KMS-11 (cell line): ENCODE measurements at regions not wholly inside any gene's neighbourhood (a gene's known extent, or its start where the extent isn't known, plus 50 kb on each side); places are given as distances from the start of the nearest gene placed in this dataset.

Experiments used
- H2AFZ ChIP-seq: fragments of 200-600 bp; sonication (generic); 2 replicates; pipeline ENCODE4 v1.6.1; 2016; ENCODE audit warnings: antibody characterized with exemption, mixed run types, low read depth
- H3K27ac ChIP-seq: fragments of 200-600 bp; sonication (generic); 2 replicates; pipeline ENCODE4 v1.6.1; 2016; ENCODE audit warnings: mild to moderate bottlenecking, mixed run types
- H3K27me3 ChIP-seq: fragments of 200-600 bp; sonication (generic); 2 replicates; pipeline ENCODE4 v1.6.1; 2017; ENCODE audit warnings: mild to moderate bottlenecking, low read depth, mixed run types, moderate library complexity; ENCODE audit not compliant: insufficient read depth
- H3K36me3 ChIP-seq: fragments of 200-600 bp; sonication (generic); 2 replicates; pipeline ENCODE4 v1.6.1; 2017; ENCODE audit warnings: mild to moderate bottlenecking, mixed run types; ENCODE audit not compliant: insufficient read depth
- H3K4me1 ChIP-seq: fragments of 200-600 bp; sonication (generic); 2 replicates; pipeline ENCODE4 v1.6.1; 2016; ENCODE audit warnings: mild to moderate bottlenecking, low read depth, mixed run types; ENCODE audit not compliant: poor library complexity, severe bottlenecking
- H3K4me2 ChIP-seq: fragments of 200-600 bp; sonication (generic); 2 replicates; pipeline ENCODE4 v1.7.0; 2016; ENCODE audit warnings: mild to moderate bottlenecking, mixed run types
- H3K4me3 ChIP-seq: fragments of 200-600 bp; sonication (generic); IDR thresholded peaks from 2 replicates; pipeline ENCODE4 v1.6.1; 2017; ENCODE audit warnings: low read depth, low read length, mixed read lengths; ENCODE audit not compliant: insufficient read depth
- H3K79me2 ChIP-seq: fragments of 200-600 bp; sonication (generic); 2 replicates; pipeline ENCODE4 v1.6.1; 2016; ENCODE audit warnings: low read depth, mixed run types; ENCODE audit not compliant: insufficient read depth
- H3K9ac ChIP-seq: fragments of 200-600 bp; sonication (generic); 2 replicates; pipeline ENCODE4 v1.6.1; 2016; ENCODE audit warnings: mild to moderate bottlenecking, mixed run types
- H4K20me1 ChIP-seq: fragments of 200-600 bp; sonication (generic); 2 replicates; pipeline ENCODE4 v1.6.1; 2016; ENCODE audit warnings: mild to moderate bottlenecking, mixed run types; ENCODE audit not compliant: insufficient read depth
- CTCF ChIP-seq: fragments of 200-600 bp; sonication (generic); conservative IDR thresholded peaks from 2 replicates; pipeline ENCODE4 v1.6.1; 2017; ENCODE audit warnings: low read depth, mild to moderate bottlenecking, antibody characterized with exemption, low read length, moderate library complexity, mixed read lengths

DNA sequence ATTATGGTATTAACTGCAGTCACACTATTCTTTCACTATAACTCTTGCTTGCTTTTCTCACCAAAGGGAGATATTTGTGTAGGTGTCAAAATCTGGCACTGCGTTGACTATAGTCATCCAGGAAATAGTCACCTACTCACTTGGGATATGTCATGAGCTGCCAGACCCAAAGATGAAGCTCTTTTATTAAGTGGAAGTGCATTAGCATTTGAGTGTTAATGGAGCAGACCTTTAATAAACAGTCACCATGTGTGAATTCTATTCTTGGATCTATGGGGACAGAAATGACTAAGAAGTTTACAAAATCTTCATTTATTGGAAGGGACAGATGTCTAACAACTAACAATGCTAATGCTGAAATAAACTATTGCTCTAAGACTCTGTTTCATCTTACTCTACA is 130.1 kb upstream of the NEDD9 start:
- no peak for TF ChIP-seq CTCF
- H3K4me2 ChIP-seq: no peak overlapping the region
- no peaks in the 10 kb centered on the region for H3K27me3 ChIP-seq

GRCh38 chr6:11358904-11359830 is 126.7 kb upstream of the NEDD9 start:
- TF ChIP-seq CTCF: no peak
- Histone ChIP-seq H3K9ac (no peak overlapping the region), H3K79me2 (no peaks in the 10 kb centered on the region), H3K4me1 (no peaks in the 10 kb centered on the region), H3K27me3 (no peaks in the 10 kb centered on the region), H4K20me1 (no peaks in the 10 kb centered on the region), H3K27ac (no peak overlapping the region), H2AFZ (no peak overlapping the region), H3K4me2 (no peak overlapping the region), H3K4me3 (no peak overlapping the region), H3K36me3 (no peaks in the 10 kb centered on the region)

More for the DNA sequence above, 130.1 kb upstream of the NEDD9 start:
- Histone ChIP-seq H3K27ac (no peak overlapping the region), H3K4me3 (no peak overlapping the region), H2AFZ (no peak overlapping the region), H3K4me1 (no peaks in the 10 kb centered on the region), H3K9ac (no peak overlapping the region), H3K79me2 (no peaks in the 10 kb centered on the region), H3K36me3 (no peaks in the 10 kb centered on the region), H4K20me1 (no peaks in the 10 kb centered on the region)

- no peak overlapping the region for H2AFZ ChIP-seq
- no peaks in the 10 kb centered on the region for H3K79me2 ChIP-seq
- no peaks in the 10 kb centered on the region for H3K4me1 ChIP-seq
- H3K27ac ChIP-seq: no peak overlapping the region
- no peaks in the 10 kb centered on the region for H4K20me1 ChIP-seq
- no peak overlapping the region for H3K4me3 ChIP-seq
- H3K4me2 ChIP-seq: no peak overlapping the region
- H3K36me3 ChIP-seq: no peaks in the 10 kb centered on the region
- H3K27me3 ChIP-seq: no peaks in the 10 kb centered on the region
- no peak overlapping the region for H3K9ac ChIP-seq
- TF ChIP-seq CTCF: no peak
Measured at GRCh38 chr6:11357285-11357684, 124.8 kb upstream of the NEDD9 start.

- Histone ChIP-seq H3K4me3 (no peak overlapping the region), H4K20me1 (no peaks in the 10 kb centered on the region), H3K4me1 (no peaks in the 10 kb centered on the region), H3K27me3 (no peaks in the 10 kb centered on the region), H3K27ac (no peak overlapping the region), H2AFZ (no peak overlapping the region), H3K9ac (no peak overlapping the region), H3K4me2 (no peak overlapping the region), H3K36me3 (no peaks in the 10 kb centered on the region), H3K79me2 (no peaks in the 10 kb centered on the region)
- TF ChIP-seq CTCF: no peak
Measured at GRCh38 chr6:11356404-11357155, 124.1 kb upstream of the NEDD9 start.
